Stimulated activated CD8-positive, alpha-beta memory T cell treated with anti-CD3 and anti-CD28 coated beads, Interleukin-4, amount 100 ng/mL, for 4 hours (primary cell): ENCODE measurements at regions not wholly inside any gene's neighbourhood (a gene's known extent, or its start where the extent isn't known, plus 50 kb on each side); places are given as distances from the start of the nearest gene placed in this dataset.
"Not testable (repeated sequence)": the region's sequence is repeated elsewhere in the genome, so short reads cannot be mapped to it uniquely, and the experiment has no call there.

Experiments
- DNase-seq, 2 donors: peaks; one replicate each; pipeline ENCODE4 v3.0.0-alpha.2; 2020; ENCODE audit warnings: low read depth in 2 of 2, low spot score in 1 of 2

DNA sequence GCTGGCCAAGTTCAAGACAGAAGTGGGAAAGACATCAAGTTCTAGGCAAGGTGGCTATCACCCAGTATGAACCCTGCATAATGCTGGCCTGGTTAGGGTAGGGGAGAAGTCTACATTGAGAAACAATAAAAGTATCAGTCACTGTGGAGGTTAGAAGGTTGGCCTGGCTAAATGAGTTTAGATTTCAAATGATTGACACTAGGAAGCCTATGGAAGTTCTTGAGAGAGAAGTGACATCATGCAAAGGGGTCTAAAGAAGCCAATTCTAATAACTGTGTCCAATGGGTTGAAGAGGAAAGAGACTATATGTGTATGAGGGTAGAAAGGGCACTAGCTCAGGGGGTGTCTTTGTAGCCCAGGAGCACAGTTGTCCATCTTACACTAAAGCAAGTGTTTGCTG lies 98.5 kb upstream of the MBIP start:
- DNase-seq, result no peak

DNA sequence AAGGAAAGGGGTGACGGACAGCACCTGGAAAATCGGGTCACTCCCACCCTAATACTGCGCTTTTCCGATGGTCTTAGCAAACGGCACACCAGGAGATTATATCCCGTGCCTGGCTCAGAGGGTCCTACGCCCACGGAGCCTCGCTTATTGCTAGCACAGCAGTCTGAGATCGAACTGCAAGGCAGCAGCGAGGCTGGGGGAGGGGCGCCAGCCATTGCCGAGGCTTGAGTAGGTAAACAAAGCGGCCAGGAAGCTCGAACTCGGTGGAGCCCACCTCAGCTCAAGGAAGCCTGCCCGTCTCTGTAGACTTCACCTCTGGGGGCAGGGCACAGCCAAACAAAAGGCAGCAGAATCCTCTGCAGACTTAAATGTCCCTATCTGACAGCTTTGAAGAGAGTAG lies 91.5 kb upstream of the MBIP start:
- not testable (repeated sequence) for DNase-seq

DNA sequence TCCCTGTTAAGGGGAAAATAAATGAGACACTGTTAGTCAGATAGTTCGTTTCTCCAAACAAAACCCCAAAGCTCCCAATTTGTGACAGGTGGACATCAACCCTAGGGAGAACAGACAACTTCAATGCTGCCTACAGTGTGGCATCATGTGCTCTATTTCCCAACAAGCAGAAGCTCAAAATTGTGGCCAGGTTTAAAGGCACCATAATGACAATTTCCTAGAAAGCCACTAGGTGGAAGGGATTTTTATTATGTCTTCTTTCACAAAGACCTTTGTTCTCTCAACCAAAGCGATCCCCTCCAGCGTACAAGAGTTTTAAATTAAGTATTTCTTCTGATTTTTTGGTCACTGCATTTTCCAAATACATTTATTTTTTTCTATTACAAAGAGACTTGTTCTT lies 88.0 kb upstream of the MBIP start:
- DNase-seq, result no peak

GRCh38 chr14:36405589-36406274 lies 85.3 kb upstream of the MBIP start:
- DNase-seq, result no peak

DNA sequence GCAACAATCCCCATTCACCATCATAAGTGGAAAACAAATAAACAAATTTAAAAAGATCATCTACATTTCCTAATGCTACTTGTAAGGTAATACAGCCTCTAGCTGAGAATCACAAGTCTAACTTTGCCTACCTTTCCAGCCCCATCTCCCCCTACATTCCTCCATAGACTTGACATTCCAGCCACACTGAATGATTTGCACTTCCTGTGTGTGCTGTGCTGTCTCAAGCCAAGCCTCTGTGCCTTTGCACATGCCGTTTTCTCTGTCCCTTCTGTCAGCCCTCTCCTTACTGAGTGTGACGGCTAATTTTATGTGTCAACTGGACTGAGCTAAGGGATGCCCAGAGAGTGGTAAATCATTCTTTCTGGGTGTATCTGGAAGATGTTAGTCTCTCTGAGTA lies 82.4 kb upstream of the MBIP start:
- DNase-seq, result no peak

GRCh38 chr14:36398463-36399291 lies 78.2 kb upstream of the MBIP start:
- no peak for DNase-seq

DNA sequence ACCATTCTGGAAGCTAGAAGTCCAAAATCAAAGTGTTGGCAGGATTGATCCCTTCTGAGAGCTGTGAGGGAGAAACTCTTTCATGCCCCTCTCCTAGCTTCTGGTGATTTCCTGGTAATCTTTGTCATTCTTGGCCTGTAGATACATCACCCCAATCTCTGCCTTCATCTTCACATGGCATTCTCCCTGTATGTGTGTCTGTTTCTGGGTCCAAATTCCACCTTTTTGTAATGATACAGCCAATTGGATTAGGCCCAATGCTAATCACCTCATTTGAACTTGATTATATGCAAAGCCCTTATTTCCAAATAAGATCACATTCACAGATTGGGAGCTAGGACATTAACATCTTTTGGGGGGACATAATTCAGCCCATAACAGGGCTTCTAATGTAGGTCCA lies 76.9 kb upstream of the MBIP start:
- no peak for DNase-seq

DNA sequence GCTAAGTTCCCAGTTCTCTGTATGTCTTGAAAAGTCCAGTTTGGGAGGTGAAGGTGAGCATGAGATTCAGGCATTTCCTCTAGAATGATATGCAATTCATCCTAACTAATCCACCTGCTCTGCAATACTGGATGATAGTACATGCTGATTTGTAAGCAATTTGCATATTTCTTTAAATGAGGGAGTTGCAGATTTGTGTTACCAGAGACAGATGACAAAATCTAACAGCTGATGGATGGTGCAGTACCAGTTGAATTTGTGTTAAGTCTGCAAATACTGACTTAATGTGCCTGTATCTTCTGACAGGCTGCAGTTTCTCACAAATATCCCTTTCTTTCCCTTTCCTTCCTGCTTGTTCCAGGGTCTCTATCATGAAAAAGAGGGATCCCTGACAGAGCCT lies 76.4 kb upstream of the MBIP start:
- DNase-seq, result no peak

DNA sequence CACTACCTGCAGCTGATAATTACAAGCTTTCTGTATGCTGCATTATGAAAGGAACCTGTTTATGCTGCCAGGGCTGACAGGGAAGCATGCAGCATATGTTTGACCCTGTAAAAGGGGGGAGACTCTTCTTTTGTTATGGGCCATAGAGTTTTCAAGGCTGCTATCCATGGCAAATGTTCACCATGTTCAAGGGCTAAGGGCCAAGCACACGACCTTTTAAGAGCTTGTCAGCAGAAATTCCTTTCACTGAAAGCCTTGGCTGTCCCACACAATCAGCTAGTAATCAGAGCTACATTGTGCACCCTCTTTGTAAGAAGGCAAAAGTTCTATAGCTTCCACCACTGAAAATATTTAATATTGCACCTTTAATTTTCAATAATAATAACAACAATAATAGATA lies 74.2 kb upstream of the MBIP start:
- DNase-seq, result no peak

GRCh38 chr14:36390718-36391117 lies 70.3 kb upstream of the MBIP start:
- DNase-seq, result no peak

- DNase-seq, result no peak
Observed at GRCh38 chr14:36383767-36384431, 63.5 kb upstream of the MBIP start.

DNA sequence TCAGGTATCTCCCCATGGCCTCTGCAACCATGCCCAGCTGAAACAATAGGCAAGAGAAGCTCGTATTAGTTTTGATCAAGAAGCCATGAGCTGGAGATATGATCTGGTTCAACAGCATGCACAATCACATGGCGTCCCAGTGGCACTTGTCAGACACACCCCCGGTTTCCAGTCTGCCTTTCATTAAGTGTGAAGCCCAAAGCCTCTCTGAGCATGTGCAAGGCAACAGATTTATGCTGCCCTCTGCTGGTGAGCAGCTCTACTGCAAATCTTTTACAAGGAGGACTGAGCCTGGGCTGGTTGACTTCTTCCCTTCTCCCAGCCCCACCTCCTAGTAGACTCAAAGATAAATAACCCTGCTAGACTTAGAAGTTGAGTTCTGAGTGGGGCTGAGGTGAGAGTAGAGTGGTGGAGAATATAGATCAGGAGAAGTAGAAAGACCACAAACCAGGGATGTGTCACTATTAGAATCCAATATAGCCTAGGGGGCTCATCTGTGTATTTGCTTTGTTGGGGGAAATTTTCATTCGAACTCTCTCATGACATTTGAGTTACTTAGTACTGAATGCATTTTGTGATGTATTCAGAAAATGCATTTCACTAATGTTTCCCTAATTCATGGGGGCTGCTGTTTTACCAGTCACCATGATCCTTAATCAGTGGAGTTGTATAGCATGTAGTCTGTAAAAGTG lies 53.7 kb upstream of the MBIP start:
- peak; percentile 40 to 49 for DNase-seq
